Activated CD4-positive, CD25-positive, alpha-beta regulatory T cell treated with anti-CD3 and anti-CD28 coated beads, Interleukin-2, amount 50 U/mL, for 24 hours (primary cell): ENCODE measurements at regions not wholly inside any gene's neighbourhood (a gene's known extent, or its start where the extent isn't known, plus 50 kb on each side); places are given as distances from the start of the nearest gene placed in this dataset.
"Not testable (repeated sequence)": the region's sequence is repeated elsewhere in the genome, so short reads cannot be mapped to it uniquely, and the experiment has no call there.

ENCODE experiments used
- ATAC-seq, 2 donors: fragments of 150-1000 bp; cut with Tn5 transposase; one replicate each; pipeline ENCODE4 v1.10.0; 2021; ENCODE audit warnings: mild to moderate bottlenecking in 1 of 2, moderate library complexity in 1 of 2

- ATAC-seq = no peak
Observed at GRCh38 chr7:69388452-69389137, 209.7 kb upstream of the AUTS2 start.

- no peak for ATAC-seq
Observed at GRCh38 chr7:69389216-69389615, 209.1 kb upstream of the AUTS2 start.

DNA sequence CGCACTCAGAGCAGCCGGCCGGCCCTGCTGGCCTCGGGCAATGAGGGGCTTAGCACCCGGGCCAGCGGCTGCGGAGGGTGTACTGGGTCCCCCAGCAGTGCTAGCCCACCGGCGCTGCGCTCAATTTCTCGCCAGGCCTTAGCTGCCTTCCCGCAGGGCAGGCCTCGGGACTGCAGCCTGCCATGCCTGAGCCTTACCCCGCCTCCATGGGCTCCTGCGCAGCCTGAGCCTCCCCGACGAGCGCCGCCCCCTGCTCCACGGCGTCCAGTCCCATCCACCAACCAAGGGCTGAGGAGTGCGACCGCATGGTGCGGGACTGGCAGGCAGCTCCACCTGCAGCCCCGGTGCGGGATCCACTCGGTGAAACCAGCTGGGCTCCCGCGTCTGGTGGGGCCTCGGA is 204.4 kb upstream of the AUTS2 start:
- not testable (repeated sequence) for ATAC-seq

DNA sequence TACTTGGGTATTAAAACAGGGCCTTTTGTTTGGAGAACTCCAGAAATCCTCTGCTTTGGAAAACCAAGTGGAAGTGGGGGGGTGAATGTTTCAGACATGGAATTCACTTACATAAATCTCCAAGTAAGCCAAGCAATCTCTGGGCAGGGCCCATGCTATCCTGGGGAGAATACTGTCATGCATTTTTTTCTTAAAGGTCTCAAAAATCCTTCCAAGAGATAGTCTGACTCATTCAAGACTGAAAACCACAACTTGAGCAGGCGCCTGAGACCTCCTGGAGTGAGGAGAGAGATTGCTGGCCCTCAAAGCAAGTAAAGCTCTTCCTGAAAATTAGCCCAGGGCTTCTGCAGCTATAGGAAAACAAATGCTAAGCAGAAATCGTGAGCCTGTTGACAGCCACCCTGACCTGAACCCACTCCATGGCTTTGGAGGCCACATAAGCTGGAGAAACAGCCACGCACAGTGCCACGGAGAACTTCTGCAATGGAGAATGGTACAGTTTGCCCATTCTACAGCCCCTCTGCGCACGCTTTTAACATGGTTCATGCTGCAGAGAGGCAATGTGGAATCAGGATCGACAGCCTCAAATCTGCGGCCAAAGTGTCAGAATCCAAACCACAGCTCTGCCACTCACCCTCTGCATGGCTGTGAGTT is 203.1 kb upstream of the AUTS2 start:
- ATAC-seq = no peak

GRCh38 chr7:69398986-69399385 is 199.3 kb upstream of the AUTS2 start:
- ATAC-seq = no peak

DNA sequence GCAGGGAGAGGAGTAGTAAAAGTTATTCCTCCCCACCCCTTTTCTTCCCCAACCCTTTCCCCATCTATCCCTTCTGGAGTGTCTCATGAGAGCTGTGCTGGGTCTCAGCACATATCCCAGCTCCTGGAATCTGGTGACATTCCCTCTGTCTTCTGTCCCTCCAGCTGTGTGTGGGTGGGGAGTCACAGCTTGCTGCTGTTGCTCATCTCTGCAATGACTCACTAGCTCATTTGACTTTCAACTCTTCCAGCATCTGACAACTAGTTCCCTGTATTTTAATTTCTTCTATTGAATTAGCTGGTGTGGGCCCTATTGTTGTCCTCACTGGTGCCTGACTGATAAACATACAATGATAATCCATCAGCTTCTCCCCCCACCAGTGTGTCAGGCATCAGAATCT is 198.9 kb upstream of the AUTS2 start:
- ATAC-seq = no peak

DNA sequence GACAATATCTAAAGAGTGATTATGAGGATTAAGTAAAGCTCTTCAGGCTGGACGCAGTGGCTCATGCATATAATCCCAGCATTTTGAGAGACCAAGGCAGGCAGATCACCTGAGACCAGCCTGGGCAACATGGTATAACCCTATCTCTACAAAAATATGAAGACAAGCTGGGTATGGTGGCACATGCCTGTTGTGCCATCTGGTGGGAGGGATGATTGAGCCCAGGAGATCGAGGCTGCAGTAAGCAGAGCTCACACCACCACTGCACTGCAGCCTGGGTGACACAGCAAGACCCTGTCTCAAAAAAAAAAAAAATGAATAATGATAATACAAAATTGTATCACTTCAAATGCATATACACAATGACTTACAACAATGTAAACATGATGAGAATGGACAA is 195.6 kb upstream of the AUTS2 start:
- no peak for ATAC-seq

GRCh38 chr7:69403169-69403568 is 195.1 kb upstream of the AUTS2 start:
- no peak for ATAC-seq

GRCh38 chr7:69411018-69411417 is 187.3 kb upstream of the AUTS2 start:
- ATAC-seq = no peak

GRCh38 chr7:69411466-69411865 is 186.8 kb upstream of the AUTS2 start:
- ATAC-seq = no peak

DNA sequence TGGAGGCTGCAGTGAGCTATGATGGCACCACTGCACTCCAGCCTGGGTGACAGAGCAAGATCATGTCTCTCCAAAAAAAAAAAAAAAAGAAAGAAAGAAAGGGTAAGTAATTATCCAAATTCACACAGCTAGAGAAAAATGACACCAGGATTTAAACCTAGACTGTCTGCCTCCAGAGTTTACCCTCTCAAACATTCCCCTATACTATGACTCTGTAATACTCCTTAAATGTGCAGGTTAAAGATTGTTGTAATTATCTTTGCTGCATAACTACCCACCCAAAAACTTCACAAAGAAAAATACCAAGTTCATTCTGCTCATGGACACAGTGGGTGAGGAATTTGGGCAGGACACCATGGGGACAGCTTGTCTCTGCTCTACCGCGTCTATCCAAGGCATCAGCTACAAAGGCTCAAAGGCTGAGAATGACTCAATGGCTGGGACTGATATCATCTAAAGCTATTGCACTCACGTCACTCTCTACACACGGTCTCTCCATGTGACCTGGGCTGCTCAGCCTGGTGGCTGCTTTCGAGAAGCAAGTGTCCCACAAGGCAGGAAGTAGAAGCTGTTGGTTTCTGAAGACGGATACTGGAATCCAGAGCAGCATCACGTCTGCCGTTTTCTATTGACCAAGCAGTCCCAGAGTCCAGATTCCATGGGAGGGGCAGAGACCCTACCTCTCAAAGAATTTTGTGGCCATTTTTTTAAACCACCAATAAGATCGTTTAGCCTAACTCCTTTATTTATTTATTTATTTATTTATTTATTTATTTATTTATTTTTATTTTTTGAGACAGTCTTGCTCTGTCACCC is 185.7 kb upstream of the AUTS2 start:
- peak in 1 of 2 donors; percentile 66 for ATAC-seq

DNA sequence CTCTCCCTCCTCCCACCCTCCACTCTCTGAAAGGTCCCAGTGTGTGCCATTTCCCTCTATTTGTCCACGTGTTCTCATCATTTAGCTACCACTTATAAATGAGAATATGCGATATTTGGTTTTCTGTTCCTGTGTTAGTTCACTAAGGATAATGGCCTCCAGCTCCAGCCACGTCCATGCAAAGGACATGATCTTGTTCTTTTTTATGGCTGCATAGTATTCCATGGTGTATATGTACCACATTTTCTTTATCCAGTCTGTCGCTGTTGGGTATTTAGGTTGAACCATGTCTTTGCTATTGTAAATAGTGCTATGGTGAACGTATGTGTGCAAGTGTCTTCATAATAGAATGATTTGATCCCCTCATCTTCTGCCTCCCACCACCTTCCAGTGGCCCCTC is 183.7 kb upstream of the AUTS2 start:
- ATAC-seq = no peak

GRCh38 chr7:69418869-69419670 is 179.2 kb upstream of the AUTS2 start:
- ATAC-seq = no peak

DNA sequence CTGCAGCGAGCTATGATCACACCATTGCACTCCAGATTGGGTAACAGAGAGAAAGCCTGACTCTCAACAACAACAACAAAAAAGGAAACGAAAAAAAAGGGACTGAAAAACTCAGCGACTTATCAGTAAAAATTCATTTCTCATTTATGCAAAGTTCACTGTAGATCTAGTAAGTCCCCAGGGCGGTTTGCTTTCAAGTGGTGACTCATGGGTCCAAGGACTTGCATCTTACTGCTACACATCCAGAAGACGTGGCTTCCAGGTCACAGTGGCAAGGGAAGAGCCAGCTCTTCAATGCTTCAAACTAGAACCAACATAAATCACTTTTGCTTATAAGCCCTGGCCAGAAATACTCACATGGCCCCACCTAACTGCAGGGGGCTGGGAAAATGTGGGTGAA is 178.3 kb upstream of the AUTS2 start:
- ATAC-seq = no peak

GRCh38 chr7:69422574-69422985 is 175.7 kb upstream of the AUTS2 start:
- ATAC-seq = no peak

DNA sequence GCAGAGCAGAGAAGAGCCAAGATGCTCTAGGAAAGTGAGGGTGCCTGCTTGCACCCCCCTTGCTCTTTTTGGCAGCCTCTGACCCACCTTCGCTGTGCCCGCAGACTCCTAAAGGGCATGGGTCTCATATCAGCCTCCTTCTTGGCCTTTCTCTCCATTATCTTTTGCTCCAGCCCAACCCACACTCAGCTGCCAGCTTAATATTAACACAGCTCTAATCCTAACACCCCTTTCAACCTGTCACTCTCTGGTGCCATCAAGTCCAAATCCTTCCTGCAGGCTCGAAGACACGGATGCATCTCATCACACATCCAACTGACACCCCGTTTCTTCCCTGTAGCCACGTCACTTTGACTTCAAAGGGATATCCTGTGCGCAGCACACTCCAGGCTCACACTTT is 171.6 kb upstream of the AUTS2 start:
- no peak for ATAC-seq

DNA sequence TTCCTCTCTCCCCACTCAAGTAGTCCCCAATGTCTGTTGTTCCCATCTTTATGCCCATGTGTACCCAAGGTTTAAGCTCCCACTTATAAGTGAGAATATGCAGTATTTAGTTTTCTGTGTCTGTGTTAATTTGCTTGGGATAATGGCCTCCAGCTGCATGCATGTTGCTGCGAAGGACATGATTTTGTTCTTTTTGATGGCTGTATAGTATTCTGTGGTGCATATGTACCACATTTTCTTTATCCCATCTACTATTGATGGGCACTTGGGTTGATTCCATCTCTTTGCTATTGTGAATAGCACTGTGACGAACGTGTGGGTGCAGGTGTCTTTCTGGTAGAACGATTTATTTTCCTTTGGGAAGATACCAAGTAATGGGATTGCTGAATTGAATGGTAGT is 170.2 kb upstream of the AUTS2 start:
- no peak for ATAC-seq

DNA sequence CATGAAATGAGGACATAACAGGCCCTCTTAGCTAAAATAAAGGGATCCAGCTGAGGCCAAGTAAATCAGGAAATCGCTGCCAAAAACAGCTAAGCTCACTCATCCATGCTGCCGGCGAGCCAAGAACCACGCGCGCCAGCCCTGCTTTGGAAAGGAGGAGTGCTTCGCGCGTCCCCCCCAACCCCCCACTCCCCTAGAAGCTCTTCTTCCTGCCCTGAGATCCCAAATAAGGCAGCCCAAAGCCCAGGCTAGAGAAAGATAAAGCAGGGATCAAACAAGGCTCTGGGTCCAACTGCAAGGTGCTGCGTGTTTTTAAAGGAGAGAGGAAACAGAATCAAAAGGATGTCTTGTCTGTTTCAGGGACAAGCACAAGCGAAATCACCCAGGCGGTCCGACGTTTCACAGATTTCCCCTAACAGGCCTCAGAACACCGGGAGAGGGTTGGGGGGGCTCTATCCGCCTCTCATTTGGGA is 168.3 kb upstream of the AUTS2 start:
- ATAC-seq = no peak

- no peak for ATAC-seq
Observed at GRCh38 chr7:69430384-69431021, 167.8 kb upstream of the AUTS2 start.

- no peak for ATAC-seq
Observed at GRCh38 chr7:69431626-69432025, 166.6 kb upstream of the AUTS2 start.

- not testable (repeated sequence) for ATAC-seq
Observed at GRCh38 chr7:69432276-69432675, 166.0 kb upstream of the AUTS2 start.

- no peak for ATAC-seq
Observed at GRCh38 chr7:69433081-69433480, 165.2 kb upstream of the AUTS2 start.
